ENCODE measurements at regions not wholly inside any gene's neighbourhood (a gene's known extent, or its start where the extent isn't known, plus 50 kb on each side); places are given as distances from the start of the nearest gene placed in this dataset.

DNA sequence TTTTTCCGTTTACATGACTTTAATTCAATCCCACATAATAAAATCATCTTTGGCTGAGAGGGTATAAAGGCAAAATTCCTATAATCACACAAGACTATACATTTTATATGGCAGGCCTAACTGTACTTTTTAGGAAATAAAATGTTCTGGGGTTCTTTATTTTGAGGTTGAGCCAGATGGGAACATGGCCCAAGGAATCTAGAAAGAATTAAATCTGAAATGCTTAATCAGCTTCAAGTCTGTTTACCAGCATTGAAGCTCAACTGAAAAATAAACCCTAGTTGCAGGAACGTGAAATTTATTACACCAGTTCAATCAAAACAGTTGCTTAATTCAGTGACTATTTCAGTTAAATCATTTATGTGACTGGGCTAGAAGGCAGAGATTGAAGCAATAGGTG is 191.0 kb upstream of the BTG1 start (continued):
- TF ChIP-seq, protein P1, sequence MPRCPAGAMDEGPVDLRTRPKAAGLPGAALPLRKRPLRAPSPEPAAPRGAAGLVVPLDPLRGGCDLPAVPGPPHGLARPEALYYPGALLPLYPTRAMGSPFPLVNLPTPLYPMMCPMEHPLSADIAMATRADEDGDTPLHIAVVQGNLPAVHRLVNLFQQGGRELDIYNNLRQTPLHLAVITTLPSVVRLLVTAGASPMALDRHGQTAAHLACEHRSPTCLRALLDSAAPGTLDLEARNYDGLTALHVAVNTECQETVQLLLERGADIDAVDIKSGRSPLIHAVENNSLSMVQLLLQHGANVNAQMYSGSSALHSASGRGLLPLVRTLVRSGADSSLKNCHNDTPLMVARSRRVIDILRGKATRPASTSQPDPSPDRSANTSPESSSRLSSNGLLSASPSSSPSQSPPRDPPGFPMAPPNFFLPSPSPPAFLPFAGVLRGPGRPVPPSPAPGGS (IDR thresholded peaks at IDR 0.05; ENCODE audit: borderline replicate concordance, insufficient read depth, low read depth, low read length, poor library complexity, severe bottlenecking) = no peak
- TF ChIP-seq, protein P2, sequence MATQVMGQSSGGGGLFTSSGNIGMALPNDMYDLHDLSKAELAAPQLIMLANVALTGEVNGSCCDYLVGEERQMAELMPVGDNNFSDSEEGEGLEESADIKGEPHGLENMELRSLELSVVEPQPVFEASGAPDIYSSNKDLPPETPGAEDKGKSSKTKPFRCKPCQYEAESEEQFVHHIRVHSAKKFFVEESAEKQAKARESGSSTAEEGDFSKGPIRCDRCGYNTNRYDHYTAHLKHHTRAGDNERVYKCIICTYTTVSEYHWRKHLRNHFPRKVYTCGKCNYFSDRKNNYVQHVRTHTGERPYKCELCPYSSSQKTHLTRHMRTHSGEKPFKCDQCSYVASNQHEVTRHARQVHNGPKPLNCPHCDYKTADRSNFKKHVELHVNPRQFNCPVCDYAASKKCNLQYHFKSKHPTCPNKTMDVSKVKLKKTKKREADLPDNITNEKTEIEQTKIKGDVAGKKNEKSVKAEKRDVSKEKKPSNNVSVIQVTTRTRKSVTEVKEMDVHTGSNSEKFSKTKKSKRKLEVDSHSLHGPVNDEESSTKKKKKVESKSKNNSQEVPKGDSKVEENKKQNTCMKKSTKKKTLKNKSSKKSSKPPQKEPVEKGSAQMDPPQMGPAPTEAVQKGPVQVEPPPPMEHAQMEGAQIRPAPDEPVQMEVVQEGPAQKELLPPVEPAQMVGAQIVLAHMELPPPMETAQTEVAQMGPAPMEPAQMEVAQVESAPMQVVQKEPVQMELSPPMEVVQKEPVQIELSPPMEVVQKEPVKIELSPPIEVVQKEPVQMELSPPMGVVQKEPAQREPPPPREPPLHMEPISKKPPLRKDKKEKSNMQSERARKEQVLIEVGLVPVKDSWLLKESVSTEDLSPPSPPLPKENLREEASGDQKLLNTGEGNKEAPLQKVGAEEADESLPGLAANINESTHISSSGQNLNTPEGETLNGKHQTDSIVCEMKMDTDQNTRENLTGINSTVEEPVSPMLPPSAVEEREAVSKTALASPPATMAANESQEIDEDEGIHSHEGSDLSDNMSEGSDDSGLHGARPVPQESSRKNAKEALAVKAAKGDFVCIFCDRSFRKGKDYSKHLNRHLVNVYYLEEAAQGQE (IDR thresholded peaks at IDR 0.05; ENCODE audit: low read depth, low read length) = no peak
- TF ChIP-seq HDGF (IDR thresholded peaks at IDR 0.05) (no peak), RELA (IDR thresholded peaks at IDR 0.05; ENCODE audit: borderline replicate concordance, partially characterized antibody) (no peak), SUPT20H (IDR thresholded peaks at IDR 0.05; ENCODE audit: borderline replicate concordance, control insufficient read depth, low read depth, low read length) (no peak), BRCA1 (IDR thresholded peaks at IDR 0.05; ENCODE audit: low read depth, low read length) (no peak), ZNF384 (IDR thresholded peaks at IDR 0.05; ENCODE audit: borderline replicate concordance, low read depth, low read length) (no peak), NFYB (IDR thresholded peaks at IDR 0.05; ENCODE audit: insufficient read depth, low read depth, low read length) (no peak)

All from GM12878 (cell line).